GM12892 (cell line): ENCODE measurements at regions not wholly inside any gene's neighbourhood (a gene's known extent, or its start where the extent isn't known, plus 50 kb on each side); places are given as distances from the start of the nearest gene placed in this dataset.
"Not testable (repeated sequence)": the region's sequence is repeated elsewhere in the genome, so short reads cannot be mapped to it uniquely, and the experiment has no call there.

Experiments
- DNase-seq: peaks from one replicate; pipeline ENCODE4 v3.0.0; 2011; ENCODE audit not compliant: insufficient read length
- FAIRE-seq: peaks from 2 replicates; lab custom pipeline; 2011; peaks lifted over from hg19 to GRCh38; lab: Jason Lieb, UNC
- POLR2A ChIP-seq: IDR thresholded peaks from 2 replicates; pipeline ENCODE4 v1.6.1; 2011; ENCODE audit warnings: low read depth, low read length, control low read depth
- POLR2AphosphoS5 ChIP-seq: IDR thresholded peaks from 2 replicates; pipeline ENCODE4 v1.6.1; 2011; ENCODE audit warnings: low read depth, low read length, control low read depth
- TAF1 ChIP-seq: IDR thresholded peaks from 2 replicates; pipeline ENCODE4 v1.6.1; 2011; ENCODE audit warnings: low read depth, mild to moderate bottlenecking, control low read depth, low read length, borderline replicate concordance

DNA sequence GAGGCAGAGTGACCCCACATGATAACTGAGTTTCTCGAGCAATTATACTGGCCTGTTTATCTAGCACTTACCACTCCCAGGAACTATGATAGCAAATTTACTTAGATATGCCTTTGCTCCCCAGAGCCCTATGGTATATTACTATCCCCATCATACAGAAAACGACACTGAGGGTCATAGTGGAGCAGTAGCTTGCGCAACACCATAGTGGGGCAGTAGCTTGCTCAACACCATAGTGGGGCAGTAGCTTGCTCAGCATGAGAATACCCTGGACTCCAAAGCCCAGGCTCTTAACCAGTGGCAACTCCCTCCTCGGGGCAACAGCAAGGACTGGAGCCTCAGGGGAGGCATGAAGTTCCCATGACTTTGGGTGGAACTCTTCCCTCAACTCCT is 211.9 kb downstream of the NPHP4 start:
- TF ChIP-seq POLR2A, result no peak
- no peak for TF ChIP-seq TAF1
- TF ChIP-seq POLR2AphosphoS5, result no peak
- DNase-seq (no peak), FAIRE-seq (no peak)

DNA sequence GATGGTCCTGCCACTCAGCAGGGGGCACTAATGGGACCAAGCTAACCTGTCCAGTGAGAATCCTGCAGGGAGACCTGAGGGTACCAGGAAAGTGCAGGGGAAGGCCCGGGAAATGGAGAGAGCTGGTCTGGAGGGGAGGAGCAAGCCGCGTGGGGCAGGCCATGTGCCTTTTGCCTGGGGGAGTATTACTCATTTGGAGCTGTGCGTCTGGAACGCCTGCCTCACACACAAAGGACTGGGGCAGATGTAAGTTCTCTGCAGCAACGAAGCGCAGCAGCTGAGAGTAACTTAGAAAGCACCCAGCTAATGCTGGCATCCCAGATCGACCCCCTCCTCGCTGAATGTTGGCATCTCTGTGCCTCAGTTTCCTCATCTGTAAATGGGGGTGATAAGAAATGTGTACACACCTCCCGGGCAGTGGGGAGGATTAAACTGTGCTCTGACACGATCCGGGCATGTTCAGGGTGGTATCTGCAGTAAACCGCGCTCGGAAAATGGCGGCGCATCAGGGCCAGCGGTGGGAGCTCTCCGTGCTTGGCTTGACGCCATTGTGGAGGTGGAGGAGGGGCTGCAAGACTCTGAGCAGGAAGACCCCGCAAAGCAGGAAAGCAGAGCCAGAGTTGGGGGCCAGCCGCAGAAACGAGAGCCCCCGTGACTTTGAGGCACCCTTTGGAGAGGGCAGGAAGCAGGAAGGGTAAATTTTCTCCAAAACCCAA is 212.5 kb downstream of the NPHP4 start:
- DNase-seq (no peak), FAIRE-seq (no peak)
- TF ChIP-seq POLR2AphosphoS5 (no peak), POLR2A (no peak), TAF1 (no peak)

DNA sequence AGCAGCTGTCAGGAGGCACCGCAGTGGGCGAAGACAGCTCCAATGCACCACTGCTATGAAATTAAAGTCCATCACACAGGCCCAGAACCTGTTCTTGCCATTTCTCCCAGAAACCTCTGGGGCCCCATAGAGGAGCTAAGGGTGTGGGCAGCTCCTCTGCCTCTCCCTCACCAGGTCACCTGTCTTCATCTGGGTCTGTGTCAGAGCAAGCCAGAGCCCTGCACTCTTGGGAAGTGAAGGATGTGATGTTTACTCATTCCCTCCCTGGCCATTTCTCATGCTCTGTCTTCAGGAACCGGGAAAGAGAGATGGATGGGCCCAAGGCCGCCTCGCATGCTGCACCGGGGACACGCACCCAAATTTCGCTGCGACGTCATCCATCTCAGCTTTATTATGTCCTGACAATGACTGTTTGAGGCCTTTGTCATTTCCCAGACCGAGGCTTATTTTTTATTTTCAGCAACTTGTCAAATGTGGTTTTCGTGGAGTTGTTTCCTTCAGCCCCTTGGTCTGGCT is 216.1 kb downstream of the NPHP4 start:
- no peak for FAIRE-seq
- TF ChIP-seq POLR2AphosphoS5 (no peak), TAF1 (no peak), POLR2A (no peak)
- DNase-seq, result no peak

DNA sequence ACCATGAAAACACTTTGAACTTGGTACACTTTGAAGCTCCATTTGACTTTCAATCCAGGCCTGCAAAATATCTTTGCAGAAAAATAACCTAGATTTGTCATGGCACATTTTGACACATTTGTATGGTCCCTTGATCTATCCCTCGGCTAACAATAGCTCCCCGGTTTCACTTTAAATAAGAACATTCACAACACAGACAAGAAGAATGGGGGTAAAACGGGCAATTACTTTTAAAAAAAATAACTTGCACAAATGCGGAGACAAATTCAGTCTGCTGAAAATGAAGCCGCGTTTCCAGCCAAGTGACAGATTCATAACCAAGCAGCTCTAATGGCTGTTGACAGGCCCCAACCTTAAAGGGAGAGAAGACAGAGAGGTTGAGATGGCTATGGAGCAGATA is 218.2 kb downstream of the NPHP4 start:
- DNase-seq (no peak), FAIRE-seq (no peak)
- TF ChIP-seq POLR2AphosphoS5, result no peak
- TF ChIP-seq POLR2A, result no peak
- TF ChIP-seq TAF1, result no peak

DNA sequence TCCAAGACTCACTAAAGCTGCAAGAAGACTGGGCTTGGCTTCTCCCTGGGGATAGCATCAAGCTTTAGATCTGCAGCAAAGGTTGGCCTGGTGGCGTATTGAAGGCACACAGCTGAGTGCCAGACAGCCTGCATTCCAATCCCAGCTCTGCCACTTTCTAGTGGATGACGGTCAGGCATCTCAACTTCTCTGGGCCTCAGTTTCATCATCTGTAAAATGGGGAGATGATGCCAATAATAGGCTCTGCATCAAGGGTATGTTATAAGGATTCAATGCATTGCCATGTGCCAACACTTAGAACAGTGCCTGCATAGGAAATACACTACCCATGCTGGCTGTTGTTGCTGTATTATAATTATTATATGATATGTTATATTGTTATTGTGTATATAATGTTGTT is 220.4 kb downstream of the NPHP4 start:
- no peak for DNase-seq
- TF ChIP-seq POLR2AphosphoS5 (no peak), TAF1 (no peak), POLR2A (no peak)
- FAIRE-seq, result no peak

DNA sequence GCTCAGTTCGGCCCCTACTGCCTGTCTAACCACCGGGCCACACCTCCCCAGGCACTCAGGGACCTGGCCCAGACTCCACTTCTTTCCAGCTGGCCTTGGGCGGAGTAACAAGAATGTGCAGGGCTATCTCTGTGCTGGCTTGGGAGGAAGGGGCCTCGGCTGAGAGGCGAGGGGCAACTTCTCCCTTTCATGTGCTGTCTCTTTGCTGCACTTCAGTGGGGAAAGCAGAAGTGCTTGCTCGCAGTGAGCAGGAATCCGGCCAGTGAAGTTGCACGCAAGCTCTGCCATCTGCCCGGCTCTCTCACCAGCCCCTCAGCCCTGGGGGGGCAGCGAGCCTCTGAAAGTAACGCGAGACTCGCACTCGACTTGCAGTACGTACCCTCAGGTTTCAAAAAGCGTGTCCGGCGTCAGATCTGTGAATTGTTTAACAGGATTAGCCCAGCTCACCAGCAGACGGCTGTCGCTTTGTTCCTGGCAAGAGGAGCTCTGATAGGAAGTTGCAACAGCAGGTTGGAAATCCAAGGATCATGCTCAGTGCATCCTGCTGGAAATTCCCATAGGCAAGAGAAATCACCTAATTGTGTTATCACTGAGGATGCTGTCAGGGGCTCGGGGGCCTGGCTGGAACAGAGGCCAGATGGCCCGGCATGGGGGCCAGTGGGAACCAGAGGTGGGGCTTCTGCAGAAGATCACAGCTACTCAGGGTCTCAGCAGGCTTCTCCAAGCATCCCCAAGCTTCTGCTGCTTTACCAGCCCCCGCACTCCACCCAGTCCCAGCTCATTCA is 221.1 kb downstream of the NPHP4 start:
- TF ChIP-seq POLR2AphosphoS5, result no peak
- no peak for TF ChIP-seq POLR2A
- TF ChIP-seq TAF1, result no peak
- no peak for DNase-seq
- FAIRE-seq, result no peak

DNA sequence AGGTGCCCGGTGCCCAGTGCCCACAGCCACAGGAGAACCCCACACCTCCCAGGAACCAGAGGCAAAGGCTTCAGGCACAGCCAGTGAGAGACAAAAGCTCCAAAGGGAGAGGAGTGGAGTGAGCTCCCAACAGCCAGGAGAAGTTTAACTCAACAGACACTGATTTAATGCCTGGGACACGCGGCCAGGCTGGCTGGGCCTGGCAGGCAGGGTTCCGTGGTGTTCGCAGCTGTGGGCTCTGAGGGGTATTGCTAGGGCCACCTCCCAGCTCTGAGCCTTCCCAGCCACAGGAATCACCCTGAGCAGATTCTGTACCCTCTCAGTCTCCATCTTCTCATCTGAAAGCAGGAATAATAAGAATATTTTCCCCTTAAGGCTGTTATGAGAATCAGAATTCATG is 222.5 kb downstream of the NPHP4 start:
- FAIRE-seq (no peak), DNase-seq (no peak)
- TF ChIP-seq TAF1 (no peak), POLR2A (no peak), POLR2AphosphoS5 (no peak)

DNA sequence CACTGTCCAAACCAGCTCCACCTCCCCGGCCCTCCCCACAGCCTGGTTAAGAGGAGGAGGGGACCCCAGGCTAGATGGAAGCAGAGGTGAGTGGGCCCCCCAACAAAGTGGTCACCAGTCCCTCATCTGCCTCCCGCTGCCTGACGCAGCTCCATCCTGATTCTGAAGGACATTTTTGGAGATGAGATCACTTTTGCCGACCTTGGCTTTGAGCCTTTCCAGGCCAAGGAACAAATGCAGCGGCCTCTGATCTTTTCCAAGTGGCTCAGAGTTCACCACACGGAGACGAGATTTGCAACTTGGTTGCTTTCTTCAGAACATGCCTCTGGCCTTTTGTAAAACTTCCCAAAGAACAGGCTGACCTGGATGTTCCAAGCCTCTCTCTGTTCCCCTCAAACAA is 223.1 kb downstream of the NPHP4 start:
- TF ChIP-seq POLR2A (no peak), TAF1 (no peak), POLR2AphosphoS5 (no peak)
- no peak for DNase-seq
- no peak for FAIRE-seq

DNA sequence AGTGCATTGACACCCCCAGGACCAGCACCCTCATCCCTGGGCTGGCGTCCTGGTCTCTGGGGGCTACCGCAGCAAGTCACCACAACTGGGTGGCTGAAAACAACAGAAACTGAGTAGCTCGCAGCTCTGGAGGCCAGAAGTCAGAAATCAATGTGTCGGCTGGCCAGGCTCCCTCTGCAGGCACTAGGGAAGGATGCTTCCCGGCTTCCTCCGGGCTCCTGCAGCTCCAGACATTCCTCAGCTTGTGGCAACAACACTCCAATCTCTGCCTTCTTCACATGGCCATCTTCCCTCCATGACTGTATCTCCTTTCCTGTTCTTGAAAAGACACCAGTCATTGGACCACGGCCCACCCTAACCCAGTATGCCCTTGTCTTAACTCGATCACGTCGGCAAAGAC is 224.2 kb downstream of the NPHP4 start:
- FAIRE-seq (no peak), DNase-seq (no peak)
- TF ChIP-seq POLR2A (no peak), TAF1 (no peak), POLR2AphosphoS5 (no peak)

DNA sequence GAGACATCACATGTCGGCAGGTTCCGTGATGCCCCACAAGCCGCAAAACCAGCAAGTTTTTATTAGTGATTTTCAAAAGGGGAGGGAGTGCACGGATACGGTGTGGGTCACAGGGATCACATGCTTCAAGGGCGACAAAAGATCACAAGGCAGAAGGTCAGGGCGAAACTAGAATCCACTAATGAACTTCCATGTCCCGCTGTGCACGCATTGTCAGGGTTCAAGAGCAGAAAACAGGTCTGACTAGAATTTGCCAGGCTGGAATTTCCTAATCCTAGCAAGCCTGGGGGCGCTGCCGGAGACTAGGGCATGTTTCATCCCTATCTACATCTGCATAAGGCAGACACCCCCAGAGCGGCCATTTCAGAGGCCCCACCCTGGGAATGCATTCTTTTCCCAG is 225.2 kb downstream of the NPHP4 start:
- DNase-seq, FAIRE-seq: not testable (repeated sequence)

DNA sequence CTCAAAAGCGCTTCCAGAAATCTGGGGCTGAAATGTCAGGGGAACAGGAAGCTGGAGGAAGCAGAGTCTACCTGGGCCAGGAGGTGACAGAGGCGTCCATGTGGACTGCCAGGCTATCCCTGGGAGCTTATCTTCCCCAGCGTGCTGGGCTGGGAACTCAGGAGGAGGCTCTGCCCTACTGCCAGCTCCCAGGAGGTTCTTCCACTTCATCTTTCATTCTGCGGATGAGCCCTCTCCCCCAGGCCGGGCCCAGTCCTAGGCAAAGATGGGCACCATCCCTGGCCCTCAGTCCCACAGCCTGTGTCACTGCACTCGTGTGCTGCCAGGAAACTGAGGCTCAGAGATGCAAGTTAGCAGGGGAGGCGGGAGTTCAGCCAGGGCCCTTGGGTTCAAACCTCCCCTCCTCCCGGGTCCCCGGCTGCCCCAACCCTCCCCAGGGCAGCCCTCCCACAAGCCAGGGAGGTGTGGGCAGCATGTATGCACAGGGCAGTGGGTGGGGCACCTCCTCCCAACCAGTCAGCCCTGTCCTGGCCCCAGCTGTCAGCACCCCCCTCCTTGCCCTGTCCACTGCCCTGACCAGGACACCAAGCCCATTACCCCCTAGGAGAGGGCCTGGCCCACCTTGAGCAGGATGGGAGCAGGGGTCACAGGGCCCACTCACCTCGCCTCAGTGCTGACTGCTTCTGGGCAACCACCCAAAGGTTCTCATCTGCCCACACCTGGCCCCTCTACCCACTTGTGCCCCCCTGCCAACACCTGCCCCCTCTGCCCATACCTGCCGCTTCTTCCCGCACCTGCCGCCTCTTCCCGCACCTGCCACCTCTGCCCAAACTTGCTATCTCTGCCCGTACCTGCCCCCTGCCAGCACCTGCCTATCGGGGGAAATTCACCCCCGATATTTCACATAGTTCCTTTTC is 226.0 kb downstream of the NPHP4 start:
- DNase-seq (no peak), FAIRE-seq (no peak)
- TF ChIP-seq POLR2AphosphoS5 (no peak), TAF1 (no peak), POLR2A (no peak)

DNA sequence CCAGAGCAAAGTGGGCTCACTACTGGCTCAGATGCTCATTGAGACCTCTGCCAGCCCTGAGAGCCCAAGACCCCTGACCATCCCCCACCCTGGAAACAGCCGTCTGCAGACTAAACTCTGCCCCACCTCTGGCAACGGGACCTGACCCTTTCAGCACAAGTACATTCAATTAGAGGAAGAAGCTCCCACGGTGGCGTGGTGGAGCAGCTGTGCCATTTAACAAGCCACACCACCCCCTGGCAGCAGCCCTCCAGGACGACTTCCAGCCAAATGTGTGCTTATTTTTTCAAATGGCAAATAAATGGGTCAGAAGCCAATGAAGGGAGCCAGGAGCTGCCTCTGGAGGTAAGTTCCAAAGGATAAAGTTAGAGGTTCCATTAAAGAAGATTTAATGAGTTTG is 226.7 kb downstream of the NPHP4 start:
- no peak for TF ChIP-seq POLR2AphosphoS5
- TF ChIP-seq POLR2A, result no peak
- no peak for TF ChIP-seq TAF1
- FAIRE-seq (no peak), DNase-seq (no peak)
